ENCODE measurements at regions not wholly inside any gene's neighbourhood (a gene's known extent, or its start where the extent isn't known, plus 50 kb on each side); places are given as distances from the start of the nearest gene placed in this dataset.

GRCh38 chr14:51550636-51551035 is 101.1 kb upstream of the FRMD6 start:
- peaks cover 15 to 27% of the 10 kb centered on the region in 2 donors for H3K4me1 ChIP-seq
- ATAC-seq, result no peak

GRCh38 chr14:51552275-51552674 is 99.4 kb upstream of the FRMD6 start:
- H3K27me3 ChIP-seq, result no peaks in the 10 kb centered on the region
- H3K4me1 ChIP-seq, result peaks cover 2 to 15% of the 10 kb centered on the region in 2 donors
- ATAC-seq (no peak), DNase-seq (no peak)
- no peak overlapping the region for H3K27ac ChIP-seq
- TF ChIP-seq CTCF (IDR thresholded peaks at IDR 0.05 in 4 of 5, conservative IDR thresholded peaks at IDR 0.05 in 1 of 5) (no peak), POLR2A (IDR thresholded peaks at IDR 0.05) (no peak)
- in situ Hi-C loops (cut with MboI; ENCODE audit: low sequenced_read_pairs in 4 of 4) (no loop called here), intact Hi-C loops (cut with DNase I; ENCODE audit: low total_unique reads) (no loop called here)
- H3K4me3 ChIP-seq, result no peak overlapping the region
- no peaks in the 10 kb centered on the region for H3K9me3 ChIP-seq
- H3K36me3 ChIP-seq, result no peaks in the 10 kb centered on the region

More at GRCh38 chr14:51550636-51551035, 101.1 kb upstream of the FRMD6 start:
- TF ChIP-seq CTCF (IDR thresholded peaks at IDR 0.05 in 4 of 5, conservative IDR thresholded peaks at IDR 0.05 in 1 of 5) (no peak), POLR2A (IDR thresholded peaks at IDR 0.05) (no peak)
- H3K27me3 ChIP-seq, result no peaks in the 10 kb centered on the region
- intact Hi-C loops (cut with DNase I; ENCODE audit: low total_unique reads) (no loop called here), in situ Hi-C loops (cut with MboI; ENCODE audit: low sequenced_read_pairs in 4 of 4) (no loop called here)
- no peak overlapping the region for H3K27ac ChIP-seq
- H3K4me3 ChIP-seq, result no peak overlapping the region
- no peaks in the 10 kb centered on the region for H3K9me3 ChIP-seq
- H3K36me3 ChIP-seq, result no peaks in the 10 kb centered on the region
- no peak for DNase-seq

GRCh38 chr14:51552768-51553404 is 98.8 kb upstream of the FRMD6 start:
- intact Hi-C loops (cut with DNase I; ENCODE audit: low total_unique reads), result no loop called here
- no peak for TF ChIP-seq CTCF (IDR thresholded peaks at IDR 0.05 in 4 of 5, conservative IDR thresholded peaks at IDR 0.05 in 1 of 5)
- Histone ChIP-seq H3K27me3 (no peaks in the 10 kb centered on the region), H3K36me3 (no peaks in the 10 kb centered on the region), H3K9me3 (no peaks in the 10 kb centered on the region), H3K27ac (no peak overlapping the region), H3K4me1 (peaks cover 0 to 9% of the 10 kb centered on the region in 2 donors), H3K4me3 (no peak overlapping the region)
- in situ Hi-C loops (cut with MboI; ENCODE audit: low sequenced_read_pairs in 4 of 4), result no loop called here
- DNase-seq (peak in 1 of 2 donors; percentile 2), ATAC-seq (no peak)

GRCh38 chr14:51554339-51554920 is 97.3 kb upstream of the FRMD6 start:
- intact Hi-C loops (cut with DNase I; ENCODE audit: low total_unique reads), result no loop called here
- ATAC-seq (no peak), DNase-seq (no peak)
- no peak overlapping the region for H3K27ac ChIP-seq
- in situ Hi-C loops (cut with MboI; ENCODE audit: low sequenced_read_pairs in 4 of 4), result no loop called here
- no peak overlapping the region for H3K4me3 ChIP-seq
- H3K36me3 ChIP-seq, result no peaks in the 10 kb centered on the region
- no peaks in the 10 kb centered on the region for H3K27me3 ChIP-seq
- no peaks in the 10 kb centered on the region for H3K9me3 ChIP-seq
- no peak for TF ChIP-seq POLR2A (IDR thresholded peaks at IDR 0.05)
- TF ChIP-seq CTCF (IDR thresholded peaks at IDR 0.05 in 4 of 5, conservative IDR thresholded peaks at IDR 0.05 in 1 of 5), result no peak
- peaks cover 0 to 6% of the 10 kb centered on the region in 2 donors for H3K4me1 ChIP-seq

Data from gastrocnemius medialis (tissue), 4 donors.